T-cell (primary cell): ENCODE measurements at regions not wholly inside any gene's neighbourhood (a gene's known extent, or its start where the extent isn't known, plus 50 kb on each side); places are given as distances from the start of the nearest gene placed in this dataset.

Experiments
- ATAC-seq, 4 experiments: fragments of 200-7000 bp in 3 of 4; fragments of 150-1000 bp in 1 of 4; cut with Tn5 transposase; replicated peaks in 1 of 4; 1 replicate in 3 of 4; 2 replicates in 1 of 4; pipeline ENCODE4 v1.10.0; 2021; ENCODE audit warnings: moderate library complexity in 3 of 4, mild to moderate bottlenecking in 2 of 4, moderate number of reproducible peaks in 1 of 4
- CTCF ChIA-PET, 2 donors: fragments of 300-600 bp; sonication (Branson Sonifier 250); formaldehyde crosslinking; loops; one replicate each; lab custom pipeline; 2022; ENCODE audit warnings: antibody characterized with exemption in 2 of 2; lab: Charles Lee
- POLR2A ChIA-PET, 2 donors: fragments of 300-600 bp; sonication (Branson Sonifier 250); formaldehyde crosslinking; loops; one replicate each; lab custom pipeline; 2022; ENCODE audit warnings: antibody characterized with exemption in 2 of 2; lab: Charles Lee
- DNase-seq, 35 experiments: peaks; one replicate each; pipeline versions ENCODE4 v3.0.0 to v3.0.0-alpha.2; 2013 to 2023
- H3K27ac ChIP-seq: one replicate; pipeline ENCODE4 v1.5.1; 2013; ENCODE audit warnings: low read length
- H3K27me3 ChIP-seq, 2 experiments: replicated peaks in 1 of 2; 1 replicate in 1 of 2; 2 replicates in 1 of 2; pipeline versions ENCODE4 v1.6.1 to v1.7.0; 2013; ENCODE audit warnings: low read length in 1 of 2, mixed read lengths in 1 of 2; ENCODE audit not compliant: control insufficient read depth in 2 of 2, insufficient read depth in 2 of 2; ENCODE audit errors: extremely low read depth in 1 of 2
- H3K36me3 ChIP-seq, 2 donors: 1 replicate in 1 of 2; 2 replicates in 1 of 2; pipeline versions ENCODE4 v1.6.1 to v1.7.0; 2013; ENCODE audit warnings: low read length in 1 of 2; ENCODE audit not compliant: control insufficient read depth in 2 of 2, insufficient read depth in 1 of 2; ENCODE audit errors: extremely low read depth in 1 of 2
- H3K4me1 ChIP-seq, 2 experiments: 1 replicate in 1 of 2; 2 replicates in 1 of 2; pipeline versions ENCODE4 v1.6.1 to v1.7.0; 2013; ENCODE audit warnings: low read length in 2 of 2, mixed read lengths in 1 of 2; ENCODE audit not compliant: insufficient read depth in 2 of 2, control insufficient read depth in 1 of 2; ENCODE audit errors: extremely low read depth in 1 of 2
- H3K4me3 ChIP-seq, 2 donors: 1 replicate in 1 of 2; 2 replicates in 1 of 2; pipeline versions ENCODE4 v1.5.1 to v1.7.0; 2013; ENCODE audit warnings: mild to moderate bottlenecking in 2 of 2, low read length in 1 of 2, moderate library complexity in 1 of 2; ENCODE audit not compliant: control insufficient read depth in 1 of 2; ENCODE audit errors: extremely low read depth in 1 of 2
- H3K9me3 ChIP-seq: 2 replicates; pipeline ENCODE4 v1.7.0; 2013
- H3K27ac Mint-ChIP-seq, 2 donors: one replicate each; pipeline ENCODE4 v1.8.0; 2020 to 2021; ENCODE audit warnings: mild to moderate bottlenecking in 2 of 2, mixed read lengths in 2 of 2
- H3K27me3 Mint-ChIP-seq, 2 donors: one replicate each; pipeline ENCODE4 v1.8.0; 2021 to 2022; ENCODE audit warnings: mixed read lengths in 2 of 2
- H3K36me3 Mint-ChIP-seq: one replicate; pipeline ENCODE4 v1.8.0; 2021; ENCODE audit warnings: mixed read lengths
- H3K4me1 Mint-ChIP-seq, 3 donors: one replicate each; pipeline ENCODE4 v1.8.0; 2020 to 2022; ENCODE audit warnings: mixed read lengths in 3 of 3, mild to moderate bottlenecking in 1 of 3
- H3K4me3 Mint-ChIP-seq, 3 donors: one replicate each; pipeline ENCODE4 v1.8.0; 2020 to 2022; ENCODE audit warnings: mild to moderate bottlenecking in 3 of 3, mixed read lengths in 3 of 3, moderate library complexity in 3 of 3
- H3K9me3 Mint-ChIP-seq, 3 donors: one replicate each; pipeline ENCODE4 v1.8.0; 2020 to 2022; ENCODE audit warnings: mixed read lengths in 3 of 3
- WGBS: methylation state at CpG from one replicate; pipeline ENCODE4 v1.1.5; 2013; ENCODE audit warnings: missing lambda C conversion rate; ENCODE audit not compliant: insufficient coverage; 5-methylcytosine and 5-hydroxymethylcytosine counted together

GRCh38 chr6:133764754-133765208, 124.1 kb upstream of the TCF21 start:
- no CpG with 5 or more reads among the region's 2 CpGs for WGBS
- no peaks in the 10 kb centered on the region for H3K27me3 ChIP-seq
- H3K4me3 ChIP-seq, result no peak overlapping the region
- no peaks in the 10 kb centered on the region for H3K9me3 ChIP-seq
- Mint-ChIP-seq H3K4me1 (no peaks in the 10 kb centered on the region), H3K9me3 (peaks cover 0 to 4% (median 0%) of the 10 kb centered on the region in 3 donors), H3K27ac (no peak overlapping the region), H3K27me3 (peaks cover 4 to 36% of the 10 kb centered on the region in 2 donors), H3K4me3 (no peak overlapping the region), H3K36me3 (no peaks in the 10 kb centered on the region)
- ChIA-PET CTCF (no interaction called here), POLR2A (no interaction called here)
- H3K36me3 ChIP-seq, result no peaks in the 10 kb centered on the region
- ATAC-seq (no peak), DNase-seq (no peak)
- H3K4me1 ChIP-seq, result no peaks in the 10 kb centered on the region
- no peak overlapping the region for H3K27ac ChIP-seq

- Mint-ChIP-seq H3K4me1 (no peaks in the 10 kb centered on the region), H3K36me3 (no peaks in the 10 kb centered on the region), H3K4me3 (no peak overlapping the region), H3K27me3 (peaks cover 0 to 39% of the 10 kb centered on the region in 2 donors), H3K27ac (no peak overlapping the region), H3K9me3 (peaks cover 0 to 4% (median 0%) of the 10 kb centered on the region in 3 donors)
- WGBS, result 62% methylated on average over 3 of the region's 3 CpGs
- DNase-seq, result no peak
- H3K4me3 ChIP-seq, result no peak overlapping the region
- H3K27ac ChIP-seq, result no peak overlapping the region
- H3K27me3 ChIP-seq, result no peaks in the 10 kb centered on the region
- no peaks in the 10 kb centered on the region for H3K36me3 ChIP-seq
- no peak for ATAC-seq
- POLR2A ChIA-PET, result no interaction called here
- H3K9me3 ChIP-seq, result no peaks in the 10 kb centered on the region
- CTCF ChIA-PET, result no interaction called here
- H3K4me1 ChIP-seq, result no peaks in the 10 kb centered on the region
Measured at GRCh38 chr6:133767357-133767970, 121.4 kb upstream of the TCF21 start.

GRCh38 chr6:133768656-133769295, 120.1 kb upstream of the TCF21 start:
- no peaks in the 10 kb centered on the region for H3K36me3 Mint-ChIP-seq
- H3K4me1 Mint-ChIP-seq, result no peaks in the 10 kb centered on the region
- no peak for ATAC-seq
- CTCF ChIA-PET, result no interaction called here
- Histone ChIP-seq H3K27me3 (no peaks in the 10 kb centered on the region), H3K27ac (no peak overlapping the region), H3K4me3 (no peak overlapping the region), H3K36me3 (no peaks in the 10 kb centered on the region), H3K9me3 (no peaks in the 10 kb centered on the region), H3K4me1 (no peaks in the 10 kb centered on the region)
- H3K9me3 Mint-ChIP-seq, result peaks cover 0 to 4% (median 0%) of the 10 kb centered on the region in 3 donors
- H3K4me3 Mint-ChIP-seq, result no peak overlapping the region
- DNase-seq, result no peak
- WGBS, result 86% methylated on average over 1 of the region's 5 CpGs
- POLR2A ChIA-PET, result no interaction called here
- H3K27me3 Mint-ChIP-seq, result peaks cover 0 to 33% of the 10 kb centered on the region in 2 donors
- no peak overlapping the region for H3K27ac Mint-ChIP-seq

GRCh38 chr6:133769463-133769862, 119.5 kb upstream of the TCF21 start:
- Mint-ChIP-seq H3K36me3 (no peaks in the 10 kb centered on the region), H3K27me3 (peaks cover 0 to 29% of the 10 kb centered on the region in 2 donors), H3K9me3 (peaks cover 0 to 4% (median 0%) of the 10 kb centered on the region in 3 donors), H3K4me1 (no peaks in the 10 kb centered on the region), H3K4me3 (no peak overlapping the region), H3K27ac (no peak overlapping the region)
- H3K4me1 ChIP-seq, result no peaks in the 10 kb centered on the region
- ATAC-seq (no peak), DNase-seq (no peak)
- no CpG with 5 or more reads among the region's 1 CpG for WGBS
- ChIA-PET CTCF (interaction anchor here in 1 of 2 donors (0.6 kb wide), 1 partner anchor 644 kb away, joined by 3 read pairs; no protein-coding TSS in a partner anchor), POLR2A (no interaction called here)
- no peaks in the 10 kb centered on the region for H3K36me3 ChIP-seq
- no peak overlapping the region for H3K4me3 ChIP-seq
- H3K9me3 ChIP-seq, result no peaks in the 10 kb centered on the region
- no peaks in the 10 kb centered on the region for H3K27me3 ChIP-seq
- H3K27ac ChIP-seq, result no peak overlapping the region

GRCh38 chr6:133772567-133772966, 116.3 kb upstream of the TCF21 start:
- Histone ChIP-seq H3K27ac (no peak overlapping the region), H3K9me3 (no peaks in the 10 kb centered on the region), H3K4me3 (no peak overlapping the region), H3K27me3 (no peaks in the 10 kb centered on the region), H3K4me1 (no peaks in the 10 kb centered on the region), H3K36me3 (no peaks in the 10 kb centered on the region)
- Mint-ChIP-seq H3K4me3 (no peak overlapping the region), H3K9me3 (no peaks in the 10 kb centered on the region), H3K27me3 (peaks cover 0 to 18% of the 10 kb centered on the region in 2 donors), H3K4me1 (no peaks in the 10 kb centered on the region), H3K36me3 (no peaks in the 10 kb centered on the region), H3K27ac (no peak overlapping the region)
- DNase-seq (no peak), ATAC-seq (no peak)
- ChIA-PET POLR2A (no interaction called here), CTCF (no interaction called here)

GRCh38 chr6:133773776-133774175, 115.1 kb upstream of the TCF21 start:
- Histone ChIP-seq H3K27me3 (no peaks in the 10 kb centered on the region), H3K36me3 (no peaks in the 10 kb centered on the region), H3K27ac (no peak overlapping the region), H3K9me3 (no peaks in the 10 kb centered on the region), H3K4me1 (no peaks in the 10 kb centered on the region), H3K4me3 (no peak overlapping the region)
- ATAC-seq (no peak), DNase-seq (no peak)
- H3K36me3 Mint-ChIP-seq, result no peaks in the 10 kb centered on the region
- H3K27ac Mint-ChIP-seq, result no peak overlapping the region
- H3K27me3 Mint-ChIP-seq, result peaks cover 0 to 17% of the 10 kb centered on the region in 2 donors
- H3K9me3 Mint-ChIP-seq, result no peaks in the 10 kb centered on the region
- H3K4me3 Mint-ChIP-seq, result no peak overlapping the region
- ChIA-PET POLR2A (no interaction called here), CTCF (no interaction called here)
- no peaks in the 10 kb centered on the region for H3K4me1 Mint-ChIP-seq
- WGBS, result no CpG with 5 or more reads among the region's 2 CpGs
